Heart left ventricle (tissue), 16 donors: ENCODE measurements at regions not wholly inside any gene's neighbourhood (a gene's known extent, or its start where the extent isn't known, plus 50 kb on each side); places are given as distances from the start of the nearest gene placed in this dataset.

Source experiments
- ATAC-seq, 4 donors: fragments of 200-7000 bp; cut with Tn5 transposase; one replicate each; pipeline ENCODE4 v1.9.1; 2020 to 2022; ENCODE audit warnings: moderate library complexity in 4 of 4, mild to moderate bottlenecking in 3 of 4, moderate number of reproducible peaks in 1 of 4
- DNase-seq, 5 donors: peaks; one replicate each; pipeline ENCODE4 v3.0.0-alpha.2; 2020
- H3K27ac ChIP-seq, 12 donors: fragments of 200-600 bp; sonication (generic) in 4 of 12; one replicate each; pipeline versions ENCODE4 v1.5.0 to v1.8.0; 2016 to 2022; ENCODE audit warnings: mild to moderate bottlenecking in 2 of 12
- H3K27me3 ChIP-seq, 9 donors: fragments of 200-600 bp; sonication (generic) in 2 of 9; one replicate each; pipeline versions ENCODE4 v1.5.1 to v1.8.0; 2016 to 2022; ENCODE audit warnings: mild to moderate bottlenecking in 3 of 9
- H3K36me3 ChIP-seq, 9 donors: fragments of 200-600 bp; sonication (generic) in 2 of 9; one replicate each; pipeline versions ENCODE4 v1.5.0 to v1.8.0; 2018 to 2022; ENCODE audit warnings: mild to moderate bottlenecking in 2 of 9
- H3K4me1 ChIP-seq, 12 donors: fragments of 200-600 bp; sonication (generic) in 4 of 12; one replicate each; pipeline versions ENCODE4 v1.5.0 to v1.8.0; 2016 to 2022; ENCODE audit warnings: mild to moderate bottlenecking in 3 of 12
- H3K4me3 ChIP-seq, 12 donors: fragments of 200-600 bp; sonication (generic) in 4 of 12; one replicate each; pipeline versions ENCODE4 v1.5.0 to v1.8.0; 2017 to 2022; ENCODE audit warnings: mild to moderate bottlenecking in 9 of 12, moderate library complexity in 4 of 12
- H3K9me3 ChIP-seq, 12 donors: fragments of 200-600 bp; sonication (generic) in 4 of 12; one replicate each; pipeline versions ENCODE4 v1.5.0 to v1.8.0; 2016 to 2022; ENCODE audit warnings: mild to moderate bottlenecking in 1 of 12
- POLR2A ChIP-seq, 2 donors: fragments of 450-650 bp; IDR thresholded peaks; one replicate each; pipeline ENCODE4 v1.6.1; 2017; ENCODE audit warnings: antibody characterized with exemption in 2 of 2, mild to moderate bottlenecking in 2 of 2, moderate library complexity in 2 of 2
- WGBS, 4 donors: extraction: QIAGEN DNeasy Blood & Tissue Kit in 2 of 4; methylation state at CpG; one replicate each; pipeline versions ENCODE4 v1.1.5 to v1.1.7; 2013 to 2018; 5-methylcytosine and 5-hydroxymethylcytosine counted together
- intact Hi-C, 10 donors: fragments of 100-400 bp; cut with DNase I; formaldehyde crosslinking; loops; one replicate each; pipeline versions ENCODE4 v1.11.1 to v1.14.2; 2022
- TF ChIP-seq, protein P1 (sequence below), 12 donors: fragments of 200-600 bp; sonication (generic) in 4 of 12; IDR thresholded peaks; one replicate each; pipeline versions ENCODE4 v1.5.0 to v1.8.0; 2018 to 2022; ENCODE audit warnings: antibody characterized with exemption in 12 of 12, mild to moderate bottlenecking in 5 of 12
- donor health status: ischemic (EF 13 %, LVEDD 7.1; RV severe dilation, severe dysfunction).
- donor health status: healthy with polysubstance abuse.
- donor health status: DM: no; HTN: yes; CAD: no.
- donor health status: DM: no; HTN: no; CAD: no.
- donor health status: ischemic (EF 25% LVEDD 6.9; RV normal size, moderate dysfunction).
- donor health status: ischemic (EF 25% LVEDD 5.7; RV mildly dilated, moderate dysfunction).
- donor health status: healthy.
- donor health status: DM: yes; HTN: yes; CAD: no.
- donor health status: ischemic (EF 35%, LVEDD 5.7; RV mildly dilated, moderate dysfunction).
- donor health status: nonischemic (EF 11% LVEDD 7.7; RV severe dilation, severe dysfunction).
- donor health status: DM: yes; HTN: yes; CAD: no.
- donor health status: PGD.
- donor health status: ischemic (EF 29% LVEDD 5.4; RV normal size, mild dysfunction).
- donor health status: nonischemic (EF 23%, LVEDD 6.1; RV moderate dilation, normal function).

- 73 to 88% (median 80%) methylated on average over 2 of the region's 2 CpGs for WGBS, 4 donors
- H3K27me3 ChIP-seq, result no peaks in the 10 kb centered on the region
- H3K9me3 ChIP-seq, result peaks cover 0 to 19% (median 10%) of the 10 kb centered on the region in 12 donors
- no peak overlapping the region for H3K27ac ChIP-seq
- no peak overlapping the region for H3K4me3 ChIP-seq
- no peaks in the 10 kb centered on the region for H3K4me1 ChIP-seq
- intact Hi-C loops, result no loop called here
- H3K36me3 ChIP-seq, result no peaks in the 10 kb centered on the region
- ATAC-seq (no peak), DNase-seq (no peak)
- no peak for TF ChIP-seq POLR2A (IDR thresholded peaks at IDR 0.05)
- TF ChIP-seq, protein P1, sequence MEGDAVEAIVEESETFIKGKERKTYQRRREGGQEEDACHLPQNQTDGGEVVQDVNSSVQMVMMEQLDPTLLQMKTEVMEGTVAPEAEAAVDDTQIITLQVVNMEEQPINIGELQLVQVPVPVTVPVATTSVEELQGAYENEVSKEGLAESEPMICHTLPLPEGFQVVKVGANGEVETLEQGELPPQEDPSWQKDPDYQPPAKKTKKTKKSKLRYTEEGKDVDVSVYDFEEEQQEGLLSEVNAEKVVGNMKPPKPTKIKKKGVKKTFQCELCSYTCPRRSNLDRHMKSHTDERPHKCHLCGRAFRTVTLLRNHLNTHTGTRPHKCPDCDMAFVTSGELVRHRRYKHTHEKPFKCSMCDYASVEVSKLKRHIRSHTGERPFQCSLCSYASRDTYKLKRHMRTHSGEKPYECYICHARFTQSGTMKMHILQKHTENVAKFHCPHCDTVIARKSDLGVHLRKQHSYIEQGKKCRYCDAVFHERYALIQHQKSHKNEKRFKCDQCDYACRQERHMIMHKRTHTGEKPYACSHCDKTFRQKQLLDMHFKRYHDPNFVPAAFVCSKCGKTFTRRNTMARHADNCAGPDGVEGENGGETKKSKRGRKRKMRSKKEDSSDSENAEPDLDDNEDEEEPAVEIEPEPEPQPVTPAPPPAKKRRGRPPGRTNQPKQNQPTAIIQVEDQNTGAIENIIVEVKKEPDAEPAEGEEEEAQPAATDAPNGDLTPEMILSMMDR (IDR thresholded peaks at IDR 0.05), result no peak
Measured at GRCh38 chr4:189062047-189062820, 878.4 kb upstream of the FRG1 start.

DNA sequence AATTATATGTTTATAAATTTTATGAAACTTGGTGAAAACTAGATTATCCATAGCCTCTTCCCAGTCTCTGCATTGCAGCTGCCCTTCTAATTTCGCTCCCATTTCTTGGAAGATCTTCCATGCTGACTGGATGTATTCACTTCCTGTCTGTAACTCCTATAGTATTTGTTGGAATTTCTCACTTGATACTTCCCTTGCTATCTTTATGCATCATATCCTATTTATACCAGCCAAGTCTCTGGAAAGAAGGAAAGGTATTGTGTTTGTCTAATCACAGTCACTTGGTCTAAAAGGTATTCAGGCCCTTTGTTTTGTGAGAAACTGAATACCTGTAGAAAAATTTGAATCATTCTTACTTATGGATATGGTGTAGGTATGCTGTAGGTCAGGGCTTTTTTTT lies 870.9 kb upstream of the FRG1 start:
- TF ChIP-seq, protein P1 (IDR thresholded peaks at IDR 0.05), result no peak
- no peak for TF ChIP-seq POLR2A (IDR thresholded peaks at IDR 0.05)
- ATAC-seq (no peak), DNase-seq (no peak)
- Histone ChIP-seq H3K36me3 (no peaks in the 10 kb centered on the region), H3K4me3 (no peak overlapping the region), H3K27ac (no peak overlapping the region), H3K4me1 (no peaks in the 10 kb centered on the region), H3K9me3 (no peaks in the 10 kb centered on the region), H3K27me3 (no peaks in the 10 kb centered on the region)
- 56 to 70% (median 58%) methylated on average over 1 of the region's 1 CpG for WGBS, 4 donors
- intact Hi-C loops, result no loop called here

DNA sequence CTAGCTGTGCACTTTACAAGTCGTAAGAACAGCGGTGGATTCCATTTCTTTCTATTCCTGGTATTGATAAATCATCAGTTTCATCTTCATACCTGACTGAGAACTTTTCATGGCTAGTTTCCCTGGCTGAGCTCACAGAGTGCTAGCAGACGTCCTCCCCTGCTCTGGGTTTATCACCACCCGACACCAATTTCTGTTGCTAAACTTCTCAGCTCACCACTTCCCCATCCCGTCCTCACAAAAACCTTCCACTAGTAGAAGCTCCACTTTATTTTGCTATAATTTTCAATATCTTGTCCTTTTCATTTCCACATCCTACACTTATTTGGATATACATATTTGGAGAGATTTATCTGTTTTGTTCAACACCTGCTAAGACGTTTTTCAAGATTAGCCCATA lies 869.4 kb upstream of the FRG1 start:
- no peak for TF ChIP-seq POLR2A (IDR thresholded peaks at IDR 0.05)
- TF ChIP-seq, protein P1 (IDR thresholded peaks at IDR 0.05), result no peak
- H3K27ac ChIP-seq, result no peak overlapping the region
- H3K9me3 ChIP-seq, result peaks cover 0 to 9% (median 0%) of the 10 kb centered on the region in 12 donors
- no peak overlapping the region for H3K4me3 ChIP-seq
- no peaks in the 10 kb centered on the region for H3K4me1 ChIP-seq
- DNase-seq, result no peak
- H3K36me3 ChIP-seq, result no peaks in the 10 kb centered on the region
- WGBS, 4 donors, result 60 to 70% (median 64%) methylated on average over 6 of the region's 6 CpGs
- no peak for ATAC-seq
- no peaks in the 10 kb centered on the region for H3K27me3 ChIP-seq
- intact Hi-C loops, result no loop called here

- H3K4me1 ChIP-seq, result no peaks in the 10 kb centered on the region
- peaks cover 0 to 14% (median 0%) of the 10 kb centered on the region in 12 donors for H3K9me3 ChIP-seq
- DNase-seq (no peak), ATAC-seq (no peak)
- intact Hi-C loops, result no loop called here
- no peak overlapping the region for H3K27ac ChIP-seq
- H3K4me3 ChIP-seq, result no peak overlapping the region
- 37 to 46% (median 43%) methylated on average over 6 of the region's 6 CpGs for WGBS, 4 donors
- no peaks in the 10 kb centered on the region for H3K36me3 ChIP-seq
- TF ChIP-seq POLR2A (IDR thresholded peaks at IDR 0.05), result no peak
- H3K27me3 ChIP-seq, result no peaks in the 10 kb centered on the region
Measured at GRCh38 chr4:189073739-189074138, 866.9 kb upstream of the FRG1 start.

GRCh38 chr4:189081826-189082225 lies 858.8 kb upstream of the FRG1 start:
- H3K4me3 ChIP-seq, result no peak overlapping the region
- ATAC-seq (no peak), DNase-seq (no peak)
- H3K27ac ChIP-seq, result no peak overlapping the region
- intact Hi-C loops, result no loop called here
- H3K9me3 ChIP-seq, result no peaks in the 10 kb centered on the region
- H3K4me1 ChIP-seq, result no peaks in the 10 kb centered on the region
- no peak for TF ChIP-seq POLR2A (IDR thresholded peaks at IDR 0.05)
- TF ChIP-seq, protein P1 (IDR thresholded peaks at IDR 0.05), result no peak
- no peaks in the 10 kb centered on the region for H3K27me3 ChIP-seq
- H3K36me3 ChIP-seq, result no peaks in the 10 kb centered on the region
